Ascending aorta (tissue), 2 donors: ENCODE measurements at regions not wholly inside any gene's neighbourhood (a gene's known extent, or its start where the extent isn't known, plus 50 kb on each side); places are given as distances from the start of the nearest gene placed in this dataset.

Source experiments
- DNase-seq, 2 donors: peaks; one replicate each; pipeline ENCODE4 v3.0.0-alpha.2; 2019; ENCODE audit warnings: low spot score in 2 of 2
- H3K27ac ChIP-seq, 2 donors: fragments of 200-600 bp; sonication (generic); one replicate each; pipeline ENCODE4 v1.5.1; 2016 to 2017; ENCODE audit warnings: mild to moderate bottlenecking in 1 of 2
- H3K27me3 ChIP-seq: fragments of 200-600 bp; sonication (generic); one replicate; pipeline ENCODE4 v1.5.1; 2017
- H3K36me3 ChIP-seq, 2 donors: fragments of 200-600 bp; sonication (generic); one replicate each; pipeline ENCODE4 v1.5.1; 2016
- H3K4me1 ChIP-seq, 2 donors: fragments of 200-600 bp; sonication (generic); one replicate each; pipeline ENCODE4 v1.5.1; 2016 to 2017; ENCODE audit warnings: mild to moderate bottlenecking in 1 of 2
- H3K4me3 ChIP-seq, 2 donors: fragments of 200-600 bp; sonication (generic); one replicate each; pipeline ENCODE4 v1.5.1; 2016 to 2017; ENCODE audit warnings: mild to moderate bottlenecking in 1 of 2
- H3K9me3 ChIP-seq, 2 donors: fragments of 200-600 bp; sonication (generic); one replicate each; pipeline ENCODE4 v1.5.1; 2016
- intact Hi-C: fragments of 100-400 bp; cut with DNase I; formaldehyde crosslinking; loops from one replicate; pipeline ENCODE4 v1.15.1; 2023
- TF ChIP-seq, protein P1 (sequence below), 3 experiments: fragments of 200-600 bp in 2 of 3; fragments of 450-650 bp in 1 of 3; sonication (generic) in 2 of 3; IDR thresholded peaks; one replicate each; pipeline ENCODE4 v1.5.1; 2016 to 2019; ENCODE audit warnings: antibody characterized with exemption in 3 of 3, mild to moderate bottlenecking in 1 of 3, moderate library complexity in 1 of 3

- Histone ChIP-seq H3K27me3 (no peaks in the 10 kb centered on the region), H3K4me1 (no peaks in the 10 kb centered on the region), H3K27ac (no peak overlapping the region), H3K9me3 (no peaks in the 10 kb centered on the region), H3K4me3 (no peak overlapping the region), H3K36me3 (no peaks in the 10 kb centered on the region)
- no peak for DNase-seq
- intact Hi-C loops = no loop called here
- TF ChIP-seq, protein P1, sequence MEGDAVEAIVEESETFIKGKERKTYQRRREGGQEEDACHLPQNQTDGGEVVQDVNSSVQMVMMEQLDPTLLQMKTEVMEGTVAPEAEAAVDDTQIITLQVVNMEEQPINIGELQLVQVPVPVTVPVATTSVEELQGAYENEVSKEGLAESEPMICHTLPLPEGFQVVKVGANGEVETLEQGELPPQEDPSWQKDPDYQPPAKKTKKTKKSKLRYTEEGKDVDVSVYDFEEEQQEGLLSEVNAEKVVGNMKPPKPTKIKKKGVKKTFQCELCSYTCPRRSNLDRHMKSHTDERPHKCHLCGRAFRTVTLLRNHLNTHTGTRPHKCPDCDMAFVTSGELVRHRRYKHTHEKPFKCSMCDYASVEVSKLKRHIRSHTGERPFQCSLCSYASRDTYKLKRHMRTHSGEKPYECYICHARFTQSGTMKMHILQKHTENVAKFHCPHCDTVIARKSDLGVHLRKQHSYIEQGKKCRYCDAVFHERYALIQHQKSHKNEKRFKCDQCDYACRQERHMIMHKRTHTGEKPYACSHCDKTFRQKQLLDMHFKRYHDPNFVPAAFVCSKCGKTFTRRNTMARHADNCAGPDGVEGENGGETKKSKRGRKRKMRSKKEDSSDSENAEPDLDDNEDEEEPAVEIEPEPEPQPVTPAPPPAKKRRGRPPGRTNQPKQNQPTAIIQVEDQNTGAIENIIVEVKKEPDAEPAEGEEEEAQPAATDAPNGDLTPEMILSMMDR (IDR thresholded peaks at IDR 0.05) = no peak
These were observed 489.1 kb downstream of the ZEB2 start for GRCh38 chr2:144030791-144031190.

DNA sequence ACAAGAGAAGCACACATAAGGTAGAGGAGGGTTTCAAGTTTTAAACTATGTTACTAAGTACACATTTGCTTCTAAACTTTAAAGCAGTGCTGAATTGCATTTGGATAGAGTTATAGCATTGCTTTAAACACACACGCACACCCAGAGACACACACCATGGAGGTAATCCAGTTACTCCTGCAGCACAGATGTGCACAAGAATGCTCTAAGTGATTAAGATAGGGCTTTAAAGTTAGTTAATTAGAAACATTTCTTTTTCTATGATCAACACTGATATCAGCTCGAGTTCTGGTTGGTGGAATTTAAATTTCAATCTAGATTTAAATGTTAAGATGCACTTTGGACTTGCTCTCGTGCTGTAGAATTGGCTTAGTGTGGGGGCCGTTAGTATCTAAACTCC is 492.3 kb downstream of the ZEB2 start:
- H3K27me3 ChIP-seq = no peaks in the 10 kb centered on the region
- intact Hi-C loops = no loop called here
- TF ChIP-seq, protein P1 (IDR thresholded peaks at IDR 0.05) = no peak

GRCh38 chr2:144026753-144027152 is 493.2 kb downstream of the ZEB2 start:
- Histone ChIP-seq H3K27me3 (no peaks in the 10 kb centered on the region), H3K27ac (no peak overlapping the region), H3K4me1 (no peaks in the 10 kb centered on the region), H3K4me3 (no peak overlapping the region), H3K9me3 (peaks cover 0 to 13% of the 10 kb centered on the region in 2 donors), H3K36me3 (no peaks in the 10 kb centered on the region)
- TF ChIP-seq, protein P1 (IDR thresholded peaks at IDR 0.05) = no peak
- intact Hi-C loops = no loop called here
- DNase-seq = no peak

More for the DNA sequence above, 492.3 kb downstream of the ZEB2 start:
- no peaks in the 10 kb centered on the region for H3K4me1 ChIP-seq
- no peaks in the 10 kb centered on the region for H3K36me3 ChIP-seq
- H3K27ac ChIP-seq = no peak overlapping the region
- no peak for DNase-seq
- peaks cover 0 to 4% of the 10 kb centered on the region in 2 donors for H3K9me3 ChIP-seq
- no peak overlapping the region for H3K4me3 ChIP-seq

- H3K4me3 ChIP-seq = no peak overlapping the region
- intact Hi-C loops = no loop called here
- H3K27ac ChIP-seq = no peak overlapping the region
- no peak for DNase-seq
- no peaks in the 10 kb centered on the region for H3K4me1 ChIP-seq
- peaks cover 0 to 16% of the 10 kb centered on the region in 2 donors for H3K9me3 ChIP-seq
- H3K27me3 ChIP-seq = no peaks in the 10 kb centered on the region
- H3K36me3 ChIP-seq = no peaks in the 10 kb centered on the region
- TF ChIP-seq, protein P1 (IDR thresholded peaks at IDR 0.05) = no peak
These were observed 499.9 kb downstream of the ZEB2 start for GRCh38 chr2:144020047-144020446.

GRCh38 chr2:144015655-144016245 is 504.2 kb downstream of the ZEB2 start:
- Histone ChIP-seq H3K36me3 (no peaks in the 10 kb centered on the region), H3K4me3 (no peak overlapping the region), H3K9me3 (no peaks in the 10 kb centered on the region), H3K4me1 (no peaks in the 10 kb centered on the region), H3K27ac (no peak overlapping the region), H3K27me3 (no peaks in the 10 kb centered on the region)
- no peak for DNase-seq
- intact Hi-C loops = no loop called here
- TF ChIP-seq, protein P1 (IDR thresholded peaks at IDR 0.05) = no peak

GRCh38 chr2:144015036-144015435 is 504.9 kb downstream of the ZEB2 start:
- intact Hi-C loops = no loop called here
- no peak for DNase-seq
- TF ChIP-seq, protein P1 (IDR thresholded peaks at IDR 0.05) = no peak

More at GRCh38 chr2:144015036-144015435, 504.9 kb downstream of the ZEB2 start:
- no peak overlapping the region for H3K27ac ChIP-seq
- H3K4me1 ChIP-seq = no peaks in the 10 kb centered on the region
- no peaks in the 10 kb centered on the region for H3K27me3 ChIP-seq
- H3K4me3 ChIP-seq = no peak overlapping the region
- H3K9me3 ChIP-seq = no peaks in the 10 kb centered on the region
- H3K36me3 ChIP-seq = no peaks in the 10 kb centered on the region
